PFSK-1 (cell line): ENCODE measurements at regions not wholly inside any gene's neighbourhood (a gene's known extent, or its start where the extent isn't known, plus 50 kb on each side); places are given as distances from the start of the nearest gene placed in this dataset.

Source experiments
- FOXP2 ChIP-seq: optimal IDR thresholded peaks from 2 replicates; pipeline ENCODE3; 2011; ENCODE audit warnings: borderline replicate concordance, control low read depth, inconsistent platforms; ENCODE audit not compliant: insufficient read depth; ENCODE audit errors: extremely low read length, extremely low read depth
- POLR2AphosphoS5 ChIP-seq: IDR thresholded peaks from 2 replicates; pipeline ENCODE4 v1.6.1; 2012; ENCODE audit warnings: low read depth, mild to moderate bottlenecking, control low read depth, low read length, moderate library complexity
- REST ChIP-seq, 2 experiments: IDR thresholded peaks; 2 replicates each; pipeline versions ENCODE4 v1.6.1 to v1.8.0; 2011 to 2012; ENCODE audit warnings: low read depth in 2 of 2, low read length in 2 of 2, control low read depth in 1 of 2, inconsistent platforms in 1 of 2, mild to moderate bottlenecking in 1 of 2, moderate library complexity in 1 of 2; ENCODE audit not compliant: insufficient read depth in 1 of 2
- SIN3A ChIP-seq: IDR thresholded peaks from 2 replicates; pipeline ENCODE4 v1.6.1; 2012; ENCODE audit warnings: mild to moderate bottlenecking, low read length, moderate library complexity, borderline replicate concordance; ENCODE audit not compliant: insufficient read depth
- TAF1 ChIP-seq: IDR thresholded peaks from 2 replicates; pipeline ENCODE4 v1.6.1; 2012; ENCODE audit warnings: low read length, control low read depth, borderline replicate concordance; ENCODE audit not compliant: insufficient read depth

- no peak for TF ChIP-seq SIN3A
- TF ChIP-seq TAF1, result no peak
- TF ChIP-seq REST (IDR thresholded peaks at IDR 0.05; ENCODE audit: insufficient read depth in 1 of 2, low read depth in 2 of 2, low read length in 2 of 2), result no peak
- no peak for TF ChIP-seq POLR2AphosphoS5
- no peak for TF ChIP-seq FOXP2
These were observed 140.6 kb upstream of the AHI1 start for GRCh38 chr6:135638108-135638507.

- TF ChIP-seq SIN3A, result no peak
- no peak for TF ChIP-seq POLR2AphosphoS5
- no peak for TF ChIP-seq REST (IDR thresholded peaks at IDR 0.05; ENCODE audit: insufficient read depth in 1 of 2, low read depth in 2 of 2, low read length in 2 of 2)
- TF ChIP-seq TAF1, result no peak
- TF ChIP-seq FOXP2, result no peak
These were observed 142.5 kb upstream of the AHI1 start for GRCh38 chr6:135640048-135640447.

- no peak for TF ChIP-seq POLR2AphosphoS5
- no peak for TF ChIP-seq SIN3A
- no peak for TF ChIP-seq FOXP2
- no peak for TF ChIP-seq TAF1
- TF ChIP-seq REST (IDR thresholded peaks at IDR 0.05; ENCODE audit: insufficient read depth in 1 of 2, low read depth in 2 of 2, low read length in 2 of 2), result no peak
These were observed 143.0 kb upstream of the AHI1 start for GRCh38 chr6:135640449-135641111.

GRCh38 chr6:135642912-135643311, 145.4 kb upstream of the AHI1 start:
- TF ChIP-seq REST (IDR thresholded peaks at IDR 0.05; ENCODE audit: insufficient read depth in 1 of 2, low read depth in 2 of 2, low read length in 2 of 2) (no peak), FOXP2 (no peak), SIN3A (no peak), TAF1 (no peak), POLR2AphosphoS5 (no peak)
